Upper lobe of right lung (tissue), 1 donor: ENCODE measurements at regions not wholly inside any gene's neighbourhood (a gene's known extent, or its start where the extent isn't known, plus 50 kb on each side); places are given as distances from the start of the nearest gene placed in this dataset.

Experiments
- ATAC-seq: fragments of 200-7000 bp; cut with Tn5 transposase; one replicate; pipeline ENCODE4 v1.9.1; 2020; ENCODE audit warnings: mild to moderate bottlenecking, moderate library complexity
- DNase-seq: peaks from one replicate; pipeline ENCODE4 v3.0.0-alpha.2; 2020
- H3K27ac ChIP-seq: fragments of 200-600 bp; one replicate; pipeline ENCODE4 v1.8.0; 2022
- H3K27me3 ChIP-seq: fragments of 200-600 bp; one replicate; pipeline ENCODE4 v1.8.0; 2022; ENCODE audit warnings: mild to moderate bottlenecking
- H3K36me3 ChIP-seq: fragments of 200-600 bp; one replicate; pipeline ENCODE4 v1.8.0; 2022
- H3K4me1 ChIP-seq: fragments of 200-600 bp; one replicate; pipeline ENCODE4 v1.8.0; 2022
- H3K4me3 ChIP-seq: fragments of 200-600 bp; one replicate; pipeline ENCODE4 v1.8.0; 2022; ENCODE audit warnings: mild to moderate bottlenecking
- H3K9me3 ChIP-seq: fragments of 200-600 bp; one replicate; pipeline ENCODE4 v1.8.0; 2022
- CTCF ChIP-seq: fragments of 200-600 bp; IDR thresholded peaks from one replicate; pipeline ENCODE4 v1.8.0; 2022; ENCODE audit warnings: antibody characterized with exemption
- intact Hi-C: fragments of 100-400 bp; cut with DNase I; formaldehyde crosslinking; loops from one replicate; pipeline ENCODE4 v1.11.0; 2022
- donor health status: DM: no; HTN: yes; CAD: no; lungs with severe emphysema.

GRCh38 chr11:10371926-10372641 lies 67.2 kb downstream of the ADM start:
- Histone ChIP-seq H3K27me3 (no peaks in the 10 kb centered on the region), H3K9me3 (no peaks in the 10 kb centered on the region), H3K27ac (no peak overlapping the region), H3K4me3 (no peak overlapping the region), H3K36me3 (no peaks in the 10 kb centered on the region), H3K4me1 (peaks cover 30% of the 10 kb centered on the region)
- no peak for TF ChIP-seq CTCF
- ATAC-seq (no peak), DNase-seq (no peak)
- intact Hi-C loops = no loop called here

- Histone ChIP-seq H3K27me3 (no peaks in the 10 kb centered on the region), H3K9me3 (no peaks in the 10 kb centered on the region), H3K4me3 (no peak overlapping the region), H3K4me1 (peaks cover 36% of the 10 kb centered on the region), H3K36me3 (no peaks in the 10 kb centered on the region), H3K27ac (no peak overlapping the region)
- intact Hi-C loops = no loop called here
- ATAC-seq (peak; percentile 50), DNase-seq (no peak)
- no peak for TF ChIP-seq CTCF
These were observed 68.5 kb downstream of the ADM start for GRCh38 chr11:10373340-10373739.

DNA sequence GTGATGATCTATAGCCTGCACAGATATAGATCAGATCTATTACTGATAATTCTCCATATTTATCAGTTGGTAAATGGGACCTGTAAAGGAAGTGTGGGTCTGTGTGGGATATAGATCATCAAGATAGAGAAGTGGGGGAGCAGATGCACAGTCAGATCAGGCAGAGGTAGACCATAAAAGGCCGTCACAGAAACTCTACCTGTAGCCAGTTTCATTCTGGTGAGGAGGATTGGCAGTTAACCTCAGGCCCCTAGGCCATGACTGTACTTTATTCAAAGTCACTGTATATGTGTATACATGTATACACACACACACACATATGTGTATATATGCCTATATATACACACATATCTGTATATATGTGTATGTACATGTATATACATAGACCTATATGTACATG lies 69.1 kb downstream of the ADM start:
- DNase-seq (no peak), ATAC-seq (no peak)
- Histone ChIP-seq H3K27ac (no peak overlapping the region), H3K4me1 (peaks cover 39% of the 10 kb centered on the region), H3K27me3 (no peaks in the 10 kb centered on the region), H3K4me3 (no peak overlapping the region), H3K36me3 (no peaks in the 10 kb centered on the region), H3K9me3 (no peaks in the 10 kb centered on the region)
- TF ChIP-seq CTCF = no peak
- intact Hi-C loops = no loop called here

DNA sequence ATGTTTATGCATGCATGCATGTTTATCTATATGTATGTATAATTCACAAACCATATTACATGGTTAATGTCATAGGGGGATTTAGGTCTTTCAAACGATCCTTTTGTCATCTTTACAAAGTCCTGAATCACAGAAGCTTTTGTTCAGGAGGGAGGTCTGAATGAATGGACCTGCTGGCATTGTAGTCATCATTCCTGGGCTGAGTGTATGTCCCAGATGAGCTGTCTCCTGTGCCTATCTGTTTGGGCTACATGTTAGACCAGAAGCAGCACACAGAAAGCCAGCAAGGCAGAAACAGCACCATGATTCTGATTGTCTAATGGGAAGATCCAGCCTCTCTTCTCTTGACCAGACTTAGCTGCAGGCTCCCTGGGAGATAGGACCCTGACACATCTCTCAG lies 69.5 kb downstream of the ADM start:
- no peak overlapping the region for H3K27ac ChIP-seq
- ATAC-seq (no peak), DNase-seq (no peak)
- H3K4me3 ChIP-seq = no peak overlapping the region
- H3K9me3 ChIP-seq = no peaks in the 10 kb centered on the region
- intact Hi-C loops = no loop called here
- no peak for TF ChIP-seq CTCF
- H3K36me3 ChIP-seq = no peaks in the 10 kb centered on the region
- H3K4me1 ChIP-seq = peaks cover 39% of the 10 kb centered on the region
- no peaks in the 10 kb centered on the region for H3K27me3 ChIP-seq

- H3K27ac ChIP-seq = no peak overlapping the region
- ATAC-seq = no peak
- no peak for DNase-seq
These were observed 70.6 kb downstream of the ADM start for GRCh38 chr11:10375280-10375971.

More at GRCh38 chr11:10375280-10375971, 70.6 kb downstream of the ADM start:
- no peaks in the 10 kb centered on the region for H3K9me3 ChIP-seq
- no peak overlapping the region for H3K4me3 ChIP-seq
- no peaks in the 10 kb centered on the region for H3K36me3 ChIP-seq
- H3K27me3 ChIP-seq = no peaks in the 10 kb centered on the region
- peaks cover 39% of the 10 kb centered on the region for H3K4me1 ChIP-seq
- intact Hi-C loops = no loop called here
- TF ChIP-seq CTCF = no peak
